HEK293T (cell line): ENCODE measurements at regions not wholly inside any gene's neighbourhood (a gene's known extent, or its start where the extent isn't known, plus 50 kb on each side); places are given as distances from the start of the nearest gene placed in this dataset.

Experiments used
- CTCF ChIA-PET: fragments of 350-600 bp; formaldehyde crosslinking; extraction: SDS; loops from one replicate; lab custom pipeline; 2021; ENCODE audit warnings: antibody characterized with exemption, inconsistent platforms; lab: Yijun Ruan, JAX
- POLR2A ChIA-PET: fragments of 350-600 bp; formaldehyde crosslinking; extraction: SDS; loops from one replicate; lab custom pipeline; 2020; ENCODE audit warnings: antibody characterized with exemption, inconsistent platforms; lab: Yijun Ruan, JAX
- DNase-seq: peaks from one replicate; pipeline ENCODE4 v3.0.0; 2012; ENCODE audit warnings: mixed read lengths; ENCODE audit errors: extremely low spot score
- ARNT ChIP-seq: fragments of 450-650 bp; IDR thresholded peaks from 2 replicates; pipeline ENCODE4 v1.6.1; 2017; ENCODE audit warnings: mild to moderate bottlenecking
- BHLHE40 ChIP-seq: fragments of 450-650 bp; IDR thresholded peaks from 2 replicates; pipeline ENCODE4 v1.6.1; 2016; ENCODE audit warnings: mild to moderate bottlenecking, moderate library complexity, borderline replicate concordance
- CTBP1 ChIP-seq: fragments of 450-650 bp; IDR thresholded peaks from 2 replicates; pipeline ENCODE4 v1.6.1; 2016; ENCODE audit warnings: borderline replicate concordance
- ELF4 ChIP-seq: fragments of 450-650 bp; IDR thresholded peaks from 2 replicates; pipeline ENCODE4 v1.6.1; 2017; ENCODE audit warnings: antibody characterized with exemption
- FOXA1 ChIP-seq: fragments of 450-650 bp; IDR thresholded peaks from 2 replicates; pipeline ENCODE4 v1.6.1; 2016; ENCODE audit warnings: mild to moderate bottlenecking
- FOXK2 ChIP-seq: fragments of 450-650 bp; IDR thresholded peaks from 2 replicates; pipeline ENCODE4 v1.6.1; 2016; ENCODE audit warnings: mild to moderate bottlenecking
- FOXM1 ChIP-seq: fragments of 450-650 bp; IDR thresholded peaks from 2 replicates; pipeline ENCODE4 v1.6.1; 2017; ENCODE audit warnings: mild to moderate bottlenecking, borderline replicate concordance
- HDGF ChIP-seq: fragments of 450-650 bp; IDR thresholded peaks from 2 replicates; pipeline ENCODE4 v1.6.1; 2017; ENCODE audit warnings: antibody characterized with exemption, borderline replicate concordance
- L3MBTL2 ChIP-seq: fragments of 450-650 bp; conservative IDR thresholded peaks from 2 replicates; pipeline ENCODE4 v1.6.1; 2016; ENCODE audit warnings: mild to moderate bottlenecking
- LEF1 ChIP-seq: fragments of 450-650 bp; IDR thresholded peaks from 2 replicates; pipeline ENCODE4 v1.6.1; 2017; ENCODE audit warnings: mild to moderate bottlenecking, borderline replicate concordance
- NFRKB ChIP-seq: fragments of 450-650 bp; IDR thresholded peaks from 2 replicates; pipeline ENCODE4 v1.6.1; 2016; ENCODE audit warnings: mild to moderate bottlenecking, moderate library complexity
- SP1 ChIP-seq: fragments of 450-650 bp; IDR thresholded peaks from 2 replicates; pipeline ENCODE4 v1.6.1; 2017
- SUZ12 ChIP-seq: fragments of 450-650 bp; IDR thresholded peaks from 2 replicates; pipeline ENCODE4 v1.6.1; 2016; ENCODE audit warnings: mild to moderate bottlenecking
- TARDBP ChIP-seq: fragments of 450-650 bp; IDR thresholded peaks from 2 replicates; pipeline ENCODE4 v1.6.1; 2016
- ZNF384 ChIP-seq: fragments of 450-650 bp; IDR thresholded peaks from 2 replicates; pipeline ENCODE4 v1.6.1; 2016
- TF ChIP-seq, protein P1 (sequence below): fragments of 450-650 bp; IDR thresholded peaks from 2 replicates; pipeline ENCODE4 v1.6.1; 2016

GRCh38 chr10:133030781-133031180, 56.9 kb upstream of the ADGRA1 start:
- no peak for DNase-seq
- ChIA-PET CTCF (no interaction called here), POLR2A (no interaction called here)
- TF ChIP-seq FOXM1 (no peak), LEF1 (no peak), BHLHE40 (no peak), SUZ12 (no peak), ARNT (no peak), FOXA1 (no peak), TARDBP (no peak), SP1 (no peak), ZNF384 (no peak), CTBP1 (no peak), FOXK2 (no peak), ELF4 (no peak), HDGF (no peak), L3MBTL2 (no peak), NFRKB (no peak)
- TF ChIP-seq, protein P1, sequence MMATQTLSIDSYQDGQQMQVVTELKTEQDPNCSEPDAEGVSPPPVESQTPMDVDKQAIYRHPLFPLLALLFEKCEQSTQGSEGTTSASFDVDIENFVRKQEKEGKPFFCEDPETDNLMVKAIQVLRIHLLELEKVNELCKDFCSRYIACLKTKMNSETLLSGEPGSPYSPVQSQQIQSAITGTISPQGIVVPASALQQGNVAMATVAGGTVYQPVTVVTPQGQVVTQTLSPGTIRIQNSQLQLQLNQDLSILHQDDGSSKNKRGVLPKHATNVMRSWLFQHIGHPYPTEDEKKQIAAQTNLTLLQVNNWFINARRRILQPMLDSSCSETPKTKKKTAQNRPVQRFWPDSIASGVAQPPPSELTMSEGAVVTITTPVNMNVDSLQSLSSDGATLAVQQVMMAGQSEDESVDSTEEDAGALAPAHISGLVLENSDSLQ = no peak

DNA sequence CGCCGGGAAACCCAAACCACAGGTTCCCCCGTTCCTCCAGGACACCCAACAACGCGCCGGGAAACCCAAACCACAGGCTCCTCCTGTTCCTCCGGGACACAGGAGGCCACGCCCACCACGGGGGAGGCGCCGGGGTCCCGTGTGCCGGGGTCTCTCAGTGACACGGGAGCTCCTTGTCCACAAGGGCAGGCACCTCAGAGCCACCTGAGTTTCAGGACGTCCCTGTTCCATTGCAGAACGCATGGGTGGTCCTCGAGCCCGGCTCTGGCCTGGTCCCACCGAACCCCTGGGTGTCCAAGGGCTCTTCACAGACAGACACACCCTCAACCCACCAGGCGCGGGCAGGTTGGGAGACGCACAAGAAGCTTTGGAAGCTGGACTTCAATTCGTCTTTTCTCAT, 57.6 kb upstream of the ADGRA1 start:
- DNase-seq = no peak
- CTCF ChIA-PET = no interaction called here
- no peak for TF ChIP-seq FOXK2
- TF ChIP-seq NFRKB = no peak
- TF ChIP-seq CTBP1 = no peak
- POLR2A ChIA-PET = no interaction called here

DNA sequence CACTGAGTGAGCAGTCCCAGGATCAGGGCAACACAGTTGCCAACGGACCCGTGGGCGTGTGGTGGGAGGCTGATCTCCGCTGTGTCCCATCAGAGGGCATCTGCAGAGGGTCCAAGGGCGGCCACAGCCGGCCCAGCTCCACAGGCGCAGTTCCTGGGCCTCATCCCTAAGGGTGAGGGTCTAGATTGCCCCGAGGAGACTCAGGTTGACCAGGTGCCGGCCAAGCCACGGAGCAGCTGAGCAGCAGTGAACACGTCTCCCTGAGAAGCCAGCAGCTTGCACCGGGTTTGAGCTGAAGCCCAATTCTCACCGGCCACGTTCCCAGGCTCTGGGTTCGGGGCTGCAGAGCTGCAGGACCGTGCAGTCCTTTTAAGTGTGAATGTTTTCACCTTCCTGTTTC, 58.8 kb upstream of the ADGRA1 start:
- CTCF ChIA-PET = no interaction called here
- no peak for DNase-seq
- TF ChIP-seq SP1 (no peak), NFRKB (no peak), FOXM1 (no peak), TARDBP (no peak), FOXA1 (no peak), BHLHE40 (no peak), HDGF (no peak), SUZ12 (no peak), ZNF384 (no peak), L3MBTL2 (no peak), ELF4 (no peak), FOXK2 (no peak), CTBP1 (no peak), LEF1 (no peak), ARNT (no peak)
- TF ChIP-seq, protein P1 = no peak
- POLR2A ChIA-PET = no interaction called here

- TF ChIP-seq ELF4 (no peak), FOXK2 (no peak), L3MBTL2 (no peak), HDGF (no peak), NFRKB (no peak), CTBP1 (no peak)
- ChIA-PET CTCF (no interaction called here), POLR2A (no interaction called here)
- no peak for DNase-seq
These were observed 59.6 kb upstream of the ADGRA1 start for GRCh38 chr10:133028158-133028557.

GRCh38 chr10:133027482-133027881, 60.2 kb upstream of the ADGRA1 start:
- no peak for DNase-seq
- ChIA-PET CTCF (no interaction called here), POLR2A (no interaction called here)
- no peak for TF ChIP-seq TARDBP
- no peak for TF ChIP-seq ARNT
- no peak for TF ChIP-seq SUZ12
- TF ChIP-seq FOXK2 = no peak
- TF ChIP-seq FOXM1 = no peak
- TF ChIP-seq BHLHE40 = no peak
- no peak for TF ChIP-seq NFRKB
- TF ChIP-seq HDGF = no peak
- TF ChIP-seq, protein P1 = no peak
- no peak for TF ChIP-seq SP1
- TF ChIP-seq L3MBTL2 = no peak
- TF ChIP-seq CTBP1 = no peak
- no peak for TF ChIP-seq LEF1
- no peak for TF ChIP-seq FOXA1
- no peak for TF ChIP-seq ELF4
- no peak for TF ChIP-seq ZNF384

DNA sequence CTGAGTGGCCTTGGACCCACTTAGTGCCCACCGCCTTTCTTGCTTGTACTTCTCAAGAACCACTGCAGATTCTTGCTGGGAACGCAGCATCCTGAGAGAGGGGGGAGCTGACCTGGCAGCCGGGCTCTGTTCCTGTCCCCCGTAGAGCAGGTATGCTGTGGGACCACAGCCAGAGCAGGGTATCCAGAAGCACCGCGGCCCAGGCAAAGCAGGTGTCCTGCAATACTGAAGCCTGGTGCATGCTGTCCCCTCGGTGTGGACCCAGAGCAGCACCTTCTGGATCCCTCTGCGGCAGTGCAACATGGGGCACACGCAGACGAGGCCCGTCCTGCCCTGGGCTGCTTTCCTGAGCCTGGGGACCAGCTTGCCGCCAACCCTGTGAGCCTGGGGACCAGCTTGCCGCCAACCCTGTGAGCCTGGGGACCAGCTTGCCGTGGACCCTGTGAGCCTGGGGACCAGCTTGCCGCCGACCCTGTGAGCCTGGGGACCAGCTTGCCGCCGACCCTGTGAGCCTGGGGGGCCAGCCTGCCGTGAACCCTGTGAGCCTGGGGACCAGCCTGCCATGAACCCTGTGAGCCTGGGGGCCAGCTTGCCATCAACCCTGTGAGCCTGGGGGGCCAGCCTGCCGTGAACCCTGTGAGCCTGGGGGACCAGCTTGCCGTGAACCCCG, 60.9 kb upstream of the ADGRA1 start:
- CTCF ChIA-PET = no interaction called here
- TF ChIP-seq FOXA1 (no peak), FOXK2 (no peak), LEF1 (no peak)
- DNase-seq = no peak
- POLR2A ChIA-PET = no interaction called here
